Loucy (cell line): ENCODE measurements at regions not wholly inside any gene's neighbourhood (a gene's known extent, or its start where the extent isn't known, plus 50 kb on each side); places are given as distances from the start of the nearest gene placed in this dataset.

Experiments
- CTCF ChIP-seq: fragments of 200-600 bp; sonication (generic); conservative IDR thresholded peaks from 2 replicates; pipeline ENCODE4 v1.5.1; 2014; ENCODE audit warnings: mild to moderate bottlenecking, antibody characterized with exemption, low read length
- EZH2phosphoT487 ChIP-seq: fragments of 200-600 bp; IDR thresholded peaks from 2 replicates; pipeline ENCODE4 v1.6.1; 2018; ENCODE audit warnings: antibody characterized with exemption, mild to moderate bottlenecking, moderate library complexity, borderline replicate concordance

DNA sequence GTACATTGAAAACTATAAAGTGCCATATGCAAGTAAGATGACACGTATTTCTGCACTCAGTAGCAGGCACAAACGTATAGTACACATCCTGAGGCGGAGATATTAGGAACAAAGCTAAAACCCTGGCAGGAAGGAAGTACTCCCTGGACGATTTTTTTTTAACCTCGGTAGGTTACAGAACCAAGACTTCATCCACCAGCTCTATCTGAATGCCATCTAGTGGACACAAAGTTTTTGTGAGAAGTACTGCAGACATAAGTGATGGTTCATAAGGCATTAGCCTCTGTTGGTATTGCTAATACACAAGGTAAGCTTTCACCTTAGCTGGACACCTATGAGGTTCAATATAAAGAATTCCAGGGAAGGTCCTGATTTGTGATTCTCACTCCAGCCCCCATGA is 83.0 kb upstream of the CCDC196 start:
- no peak for TF ChIP-seq EZH2phosphoT487
- TF ChIP-seq CTCF: peak; percentile 77
